H9 (cell line): ENCODE measurements at regions not wholly inside any gene's neighbourhood (a gene's known extent, or its start where the extent isn't known, plus 50 kb on each side); places are given as distances from the start of the nearest gene placed in this dataset.

ENCODE experiments used
- DNase-seq: peaks from one replicate; pipeline ENCODE4 v3.0.0-alpha.2; 2017
- H2AFZ ChIP-seq: one replicate; pipeline ENCODE4 v1.6.1; 2013; ENCODE audit warnings: mild to moderate bottlenecking, low read length, control low read depth, moderate library complexity
- H2AK5ac ChIP-seq: 2 replicates; pipeline ENCODE4 v1.6.1; 2013; ENCODE audit warnings: low read length, control low read depth, mixed read lengths; ENCODE audit not compliant: insufficient read length
- H2BK120ac ChIP-seq: one replicate; pipeline ENCODE4 v1.6.1; 2013; ENCODE audit warnings: low read depth, mild to moderate bottlenecking, low read length, control low read depth, inconsistent platforms; ENCODE audit not compliant: poor library complexity, severe bottlenecking
- H2BK12ac ChIP-seq: 2 replicates; pipeline ENCODE4 v1.6.1; 2013; ENCODE audit warnings: low read length, control low read depth, mixed read lengths, low read depth; ENCODE audit not compliant: insufficient read length
- H2BK15ac ChIP-seq: 2 replicates; pipeline ENCODE4 v1.6.1; 2013; ENCODE audit warnings: low read depth, low read length, control low read depth
- H2BK20ac ChIP-seq: one replicate; pipeline ENCODE4 v1.6.1; 2013; ENCODE audit warnings: low read depth, mild to moderate bottlenecking, low read length, control low read depth, inconsistent platforms; ENCODE audit not compliant: poor library complexity, severe bottlenecking
- H2BK5ac ChIP-seq: 2 replicates; pipeline ENCODE4 v1.6.1; 2013; ENCODE audit warnings: low read length, control low read depth, mixed read lengths; ENCODE audit not compliant: insufficient read length
- H3K14ac ChIP-seq: 2 replicates; pipeline ENCODE4 v1.6.1; 2013; ENCODE audit warnings: low read length, control low read depth; ENCODE audit not compliant: insufficient read depth
- H3K18ac ChIP-seq: 2 replicates; pipeline ENCODE4 v1.6.1; 2013; ENCODE audit warnings: low read depth, mild to moderate bottlenecking, mixed read lengths, low read length, control low read depth; ENCODE audit not compliant: insufficient read length
- H3K23ac ChIP-seq: 2 replicates; pipeline ENCODE4 v1.6.1; 2013; ENCODE audit warnings: low read length, control low read depth, mixed read lengths, low read depth; ENCODE audit not compliant: insufficient read length
- H3K23me2 ChIP-seq: 2 replicates; pipeline ENCODE4 v1.6.1; 2013; ENCODE audit warnings: low read depth, mild to moderate bottlenecking, mixed read lengths, low read length, control low read depth; ENCODE audit not compliant: insufficient read length, poor library complexity, severe bottlenecking
- H3K27ac ChIP-seq: 2 replicates; pipeline ENCODE4 v1.5.1; 2013; ENCODE audit warnings: low read length, control low read depth, mixed read lengths, low read depth; ENCODE audit not compliant: insufficient read length
- H3K27me3 ChIP-seq: 2 replicates; pipeline ENCODE4 v1.6.1; 2013; ENCODE audit warnings: low read length, control low read depth, inconsistent platforms; ENCODE audit not compliant: insufficient read depth
- H3K4ac ChIP-seq: 2 replicates; pipeline ENCODE4 v1.6.1; 2013; ENCODE audit warnings: low read depth, mild to moderate bottlenecking, control low read depth, inconsistent platforms, low read length, moderate library complexity
- H3K4me1 ChIP-seq: 2 replicates; pipeline ENCODE4 v1.6.1; 2013; ENCODE audit warnings: low read length, control low read depth, inconsistent platforms; ENCODE audit not compliant: insufficient read depth
- H3K4me2 ChIP-seq: 2 replicates; pipeline ENCODE4 v1.6.1; 2013; ENCODE audit warnings: low read length, control low read depth, mixed read lengths; ENCODE audit not compliant: insufficient read length, insufficient read depth
- H3K56ac ChIP-seq: 2 replicates; pipeline ENCODE4 v1.6.1; 2013; ENCODE audit warnings: low read depth, mild to moderate bottlenecking, mixed read lengths, low read length, control low read depth; ENCODE audit not compliant: insufficient read length
- H3K79me1 ChIP-seq: 2 replicates; pipeline ENCODE4 v1.6.1; 2013; ENCODE audit warnings: low read depth, mild to moderate bottlenecking, moderate library complexity, low read length, control low read depth, inconsistent platforms; ENCODE audit not compliant: insufficient read depth, poor library complexity, severe bottlenecking
- H3K79me2 ChIP-seq: 2 replicates; pipeline ENCODE4 v1.6.1; 2013; ENCODE audit warnings: low read length, control low read depth, inconsistent platforms; ENCODE audit not compliant: insufficient read depth
- H3K9ac ChIP-seq: 2 replicates; pipeline ENCODE4 v1.6.1; 2013; ENCODE audit warnings: low read length, control low read depth, mixed read lengths; ENCODE audit not compliant: insufficient read length; ENCODE audit errors: extremely low read depth
- H3K9me3 ChIP-seq: one replicate; pipeline ENCODE4 v1.6.1; 2013; ENCODE audit warnings: low read depth, low read length, inconsistent platforms; ENCODE audit not compliant: control insufficient read depth
- H3T11ph ChIP-seq: one replicate; pipeline ENCODE4 v1.6.1; 2013; ENCODE audit warnings: mild to moderate bottlenecking, low read length, control low read depth, inconsistent platforms
- H4K20me1 ChIP-seq: one replicate; pipeline ENCODE4 v1.6.1; 2013; ENCODE audit not compliant: control insufficient read depth, insufficient read length, insufficient read depth
- H4K5ac ChIP-seq: 2 replicates; pipeline ENCODE4 v1.6.1; 2013; ENCODE audit warnings: low read depth, mild to moderate bottlenecking, mixed read lengths, low read length, control low read depth; ENCODE audit not compliant: insufficient read length
- H4K8ac ChIP-seq: replicated peaks from 2 replicates; pipeline ENCODE4 v1.6.1; 2013; ENCODE audit warnings: low read length, control low read depth, mixed read lengths, low read depth; ENCODE audit not compliant: insufficient read length
- H4K91ac ChIP-seq: 2 replicates; pipeline ENCODE4 v1.6.1; 2013; ENCODE audit warnings: low read depth, mild to moderate bottlenecking, moderate library complexity, mixed read lengths, low read length, control low read depth; ENCODE audit not compliant: insufficient read length
- H3K27ac Mint-ChIP-seq, 3 experiments: 2 replicates in 2 of 3; 3 replicates in 1 of 3; pipeline ENCODE4 v1.8.0; 2020 to 2021; ENCODE audit warnings: mixed read lengths in 3 of 3, mild to moderate bottlenecking in 1 of 3, moderate library complexity in 1 of 3
- H3K27me3 Mint-ChIP-seq: 2 replicates; pipeline ENCODE4 v1.8.0; 2021; ENCODE audit warnings: low read depth, mild to moderate bottlenecking, moderate library complexity, mixed read lengths
- H3K36me3 Mint-ChIP-seq, 3 experiments: 2 replicates in 2 of 3; 3 replicates in 1 of 3; pipeline ENCODE4 v1.8.0; 2020 to 2021; ENCODE audit warnings: low read depth in 3 of 3, mixed read lengths in 3 of 3; ENCODE audit not compliant: insufficient read depth in 1 of 3
- H3K4me1 Mint-ChIP-seq, 2 experiments: 2 replicates each; pipeline ENCODE4 v1.8.0; 2020; ENCODE audit warnings: mixed read lengths in 2 of 2
- H3K4me3 Mint-ChIP-seq, 2 experiments: 2 replicates in 1 of 2; 3 replicates in 1 of 2; pipeline ENCODE4 v1.8.0; 2020 to 2021; ENCODE audit warnings: mild to moderate bottlenecking in 2 of 2, mixed read lengths in 2 of 2, moderate library complexity in 1 of 2
- H3K9me3 Mint-ChIP-seq, 2 experiments: 2 replicates in 1 of 2; 3 replicates in 1 of 2; pipeline ENCODE4 v1.8.0; 2020; ENCODE audit warnings: mild to moderate bottlenecking in 2 of 2, mixed read lengths in 2 of 2, moderate library complexity in 1 of 2
- WGBS: extraction: QIAGEN DNeasy Blood & Tissue Kit; methylation state at CpG from one replicate; pipeline ENCODE4 v1.1.7; 2013; ENCODE audit warnings: missing lambda C conversion rate, low lambda C conversion rate, mixed read lengths; ENCODE audit not compliant: insufficient read length; ENCODE audit errors: extremely low coverage; 5-methylcytosine and 5-hydroxymethylcytosine counted together
- TF ChIP-seq, protein P1 (sequence below): fragments of 200-600 bp; sonication (generic); conservative IDR thresholded peaks from 3 replicates; pipeline ENCODE4 v1.8.0; 2021; ENCODE audit warnings: antibody characterized with exemption, mild to moderate bottlenecking

DNA sequence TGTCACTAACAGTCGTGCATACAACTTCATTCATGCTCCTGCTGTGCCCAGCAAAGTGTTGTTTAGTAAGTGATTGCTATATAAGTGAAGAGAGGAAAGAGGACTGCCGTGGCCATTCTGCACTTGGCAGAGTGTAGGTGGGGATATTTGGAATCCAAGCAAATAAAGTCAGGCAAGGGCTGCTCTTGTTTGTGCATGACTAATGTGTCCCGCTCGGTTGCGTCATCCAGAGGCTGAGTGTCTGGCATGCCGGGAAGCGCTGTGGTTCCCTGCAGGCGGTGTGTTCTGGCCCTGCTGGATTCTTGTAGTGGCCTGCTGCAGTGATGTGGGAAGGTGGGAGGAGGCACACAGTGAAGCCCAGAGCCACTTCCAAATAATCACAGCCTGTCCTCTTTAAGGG lies 136.9 kb upstream of the ANKH start:
- H2BK20ac ChIP-seq: no peak overlapping the region
- H3K4me2 ChIP-seq: no peak overlapping the region
- H3K9me3 Mint-ChIP-seq: no peaks in the 10 kb centered on the region
- WGBS: no CpG with 5 or more reads among the region's 8 CpGs
- no peak overlapping the region for H4K8ac ChIP-seq
- H3K9me3 ChIP-seq: no peaks in the 10 kb centered on the region
- peak overlapping the region in 1 of 3 experiments; percentile 27; a peak in 1 of 7 replicates for H3K27ac Mint-ChIP-seq
- no peaks in the 10 kb centered on the region for H3K79me2 ChIP-seq
- no peak overlapping the region for H2AK5ac ChIP-seq
- H3K79me1 ChIP-seq: no peaks in the 10 kb centered on the region
- H3K27ac ChIP-seq: no peak overlapping the region
- H3K27me3 ChIP-seq: no peaks in the 10 kb centered on the region
- H3K14ac ChIP-seq: no peak overlapping the region
- no peaks in the 10 kb centered on the region for H3K23me2 ChIP-seq
- TF ChIP-seq, protein P1, sequence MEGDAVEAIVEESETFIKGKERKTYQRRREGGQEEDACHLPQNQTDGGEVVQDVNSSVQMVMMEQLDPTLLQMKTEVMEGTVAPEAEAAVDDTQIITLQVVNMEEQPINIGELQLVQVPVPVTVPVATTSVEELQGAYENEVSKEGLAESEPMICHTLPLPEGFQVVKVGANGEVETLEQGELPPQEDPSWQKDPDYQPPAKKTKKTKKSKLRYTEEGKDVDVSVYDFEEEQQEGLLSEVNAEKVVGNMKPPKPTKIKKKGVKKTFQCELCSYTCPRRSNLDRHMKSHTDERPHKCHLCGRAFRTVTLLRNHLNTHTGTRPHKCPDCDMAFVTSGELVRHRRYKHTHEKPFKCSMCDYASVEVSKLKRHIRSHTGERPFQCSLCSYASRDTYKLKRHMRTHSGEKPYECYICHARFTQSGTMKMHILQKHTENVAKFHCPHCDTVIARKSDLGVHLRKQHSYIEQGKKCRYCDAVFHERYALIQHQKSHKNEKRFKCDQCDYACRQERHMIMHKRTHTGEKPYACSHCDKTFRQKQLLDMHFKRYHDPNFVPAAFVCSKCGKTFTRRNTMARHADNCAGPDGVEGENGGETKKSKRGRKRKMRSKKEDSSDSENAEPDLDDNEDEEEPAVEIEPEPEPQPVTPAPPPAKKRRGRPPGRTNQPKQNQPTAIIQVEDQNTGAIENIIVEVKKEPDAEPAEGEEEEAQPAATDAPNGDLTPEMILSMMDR: no peak
- no peak overlapping the region for H2BK120ac ChIP-seq
- H3K56ac ChIP-seq: no peak overlapping the region
- H2BK12ac ChIP-seq: no peak overlapping the region
- H3K27me3 Mint-ChIP-seq: peaks cover 12% of the 10 kb centered on the region
- no peak overlapping the region for H3K18ac ChIP-seq
- peaks cover 5% of the 10 kb centered on the region; the same call in 1 of the 2 replicates for H3K4me1 ChIP-seq
- no peak overlapping the region for H2BK5ac ChIP-seq
- DNase-seq: peak; percentile 52
- no peaks in the 10 kb centered on the region; a peak in 1 of 7 replicates for H3K36me3 Mint-ChIP-seq
- H3T11ph ChIP-seq: no peak overlapping the region
- no peak overlapping the region for H4K91ac ChIP-seq
- H4K20me1 ChIP-seq: no peaks in the 10 kb centered on the region
- no peak overlapping the region for H2BK15ac ChIP-seq
- no peak overlapping the region for H4K5ac ChIP-seq
- H3K4me1 Mint-ChIP-seq: peaks cover 11 to 12% of the 10 kb centered on the region in 2 experiments
- no peak overlapping the region for H3K23ac ChIP-seq
- H2AFZ ChIP-seq: no peak overlapping the region
- no peak overlapping the region for H3K9ac ChIP-seq
- H3K4me3 Mint-ChIP-seq: no peak overlapping the region
- H3K4ac ChIP-seq: no peak overlapping the region
